Neural cell (in vitro differentiated cells): ENCODE measurements at regions not wholly inside any gene's neighbourhood (a gene's known extent, or its start where the extent isn't known, plus 50 kb on each side); places are given as distances from the start of the nearest gene placed in this dataset.

Source experiments
- POLR2AphosphoS5 ChIP-seq: IDR thresholded peaks from 2 replicates; pipeline ENCODE4 v1.6.1; 2012
- SMC3 ChIP-seq: fragments of 450-650 bp; conservative IDR thresholded peaks from 2 replicates; pipeline ENCODE4 v1.6.1; 2014; ENCODE audit warnings: antibody characterized with exemption, mild to moderate bottlenecking, moderate library complexity; ENCODE audit not compliant: poor library complexity
- TF ChIP-seq, protein P1 (sequence below): fragments of 450-650 bp; IDR thresholded peaks from 2 replicates; pipeline ENCODE4 v1.5.1; 2014; ENCODE audit warnings: antibody characterized with exemption, mild to moderate bottlenecking, moderate library complexity; ENCODE audit not compliant: poor library complexity, severe bottlenecking

DNA sequence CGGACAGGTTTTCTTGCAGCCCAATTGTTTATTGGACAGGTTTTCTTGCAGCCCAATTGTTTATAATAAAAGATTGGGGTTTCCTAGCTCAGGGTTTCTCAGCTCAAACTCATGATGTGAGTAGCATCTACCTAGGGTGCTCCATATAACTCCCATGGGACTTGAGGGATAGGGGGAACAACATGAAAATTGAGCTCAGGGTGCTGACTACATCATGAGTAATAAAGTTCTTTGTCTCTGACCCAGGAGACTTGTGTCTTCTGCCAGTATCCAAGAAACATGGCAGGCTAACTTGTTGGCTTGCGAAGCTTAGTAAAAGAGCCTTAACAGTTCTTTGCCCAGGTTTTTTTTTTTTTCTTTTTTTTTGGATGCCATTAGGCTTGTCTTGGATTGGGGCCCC lies 59.2 kb upstream of the MYCBP2 start:
- TF ChIP-seq SMC3 (no peak), POLR2AphosphoS5 (no peak)
- TF ChIP-seq, protein P1, sequence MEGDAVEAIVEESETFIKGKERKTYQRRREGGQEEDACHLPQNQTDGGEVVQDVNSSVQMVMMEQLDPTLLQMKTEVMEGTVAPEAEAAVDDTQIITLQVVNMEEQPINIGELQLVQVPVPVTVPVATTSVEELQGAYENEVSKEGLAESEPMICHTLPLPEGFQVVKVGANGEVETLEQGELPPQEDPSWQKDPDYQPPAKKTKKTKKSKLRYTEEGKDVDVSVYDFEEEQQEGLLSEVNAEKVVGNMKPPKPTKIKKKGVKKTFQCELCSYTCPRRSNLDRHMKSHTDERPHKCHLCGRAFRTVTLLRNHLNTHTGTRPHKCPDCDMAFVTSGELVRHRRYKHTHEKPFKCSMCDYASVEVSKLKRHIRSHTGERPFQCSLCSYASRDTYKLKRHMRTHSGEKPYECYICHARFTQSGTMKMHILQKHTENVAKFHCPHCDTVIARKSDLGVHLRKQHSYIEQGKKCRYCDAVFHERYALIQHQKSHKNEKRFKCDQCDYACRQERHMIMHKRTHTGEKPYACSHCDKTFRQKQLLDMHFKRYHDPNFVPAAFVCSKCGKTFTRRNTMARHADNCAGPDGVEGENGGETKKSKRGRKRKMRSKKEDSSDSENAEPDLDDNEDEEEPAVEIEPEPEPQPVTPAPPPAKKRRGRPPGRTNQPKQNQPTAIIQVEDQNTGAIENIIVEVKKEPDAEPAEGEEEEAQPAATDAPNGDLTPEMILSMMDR: no peak
